Sigmoid colon (tissue), 6 donors: ENCODE measurements at regions not wholly inside any gene's neighbourhood (a gene's known extent, or its start where the extent isn't known, plus 50 kb on each side); places are given as distances from the start of the nearest gene placed in this dataset.

ENCODE experiments used
- DNase-seq: peaks from one replicate; pipeline ENCODE4 v3.0.0-alpha.2; 2019
- H3K27ac ChIP-seq, 4 donors: fragments of 200-600 bp; sonication (generic); one replicate each; pipeline ENCODE4 v1.5.1; 2016 to 2019; ENCODE audit warnings: mild to moderate bottlenecking in 1 of 4
- H3K27me3 ChIP-seq, 3 donors: fragments of 200-600 bp; sonication (generic); one replicate each; pipeline ENCODE4 v1.5.1; 2019; ENCODE audit warnings: mild to moderate bottlenecking in 1 of 3
- H3K36me3 ChIP-seq, 4 donors: fragments of 200-600 bp; sonication (generic); one replicate each; pipeline ENCODE4 v1.5.1; 2016 to 2019
- H3K4me1 ChIP-seq, 4 donors: fragments of 200-600 bp; sonication (generic); one replicate each; pipeline ENCODE4 v1.5.1; 2017 to 2019
- H3K4me3 ChIP-seq, 4 donors: fragments of 200-600 bp; sonication (generic); one replicate each; pipeline ENCODE4 v1.5.1; 2017 to 2019; ENCODE audit warnings: mild to moderate bottlenecking in 2 of 4, moderate library complexity in 1 of 4
- H3K9me3 ChIP-seq, 4 donors: fragments of 200-600 bp in 3 of 4; sonication (generic) in 3 of 4; one replicate each; pipeline versions ENCODE4 v1.5.1 to v1.6.1; 2013 to 2019
- CTCF ChIP-seq, 4 experiments: fragments of 450-650 bp in 3 of 4; fragments of 200-600 bp in 1 of 4; IDR thresholded peaks; one replicate each; pipeline ENCODE4 v1.5.1; 2016 to 2019; ENCODE audit warnings: antibody characterized with exemption in 4 of 4, mild to moderate bottlenecking in 3 of 4, moderate library complexity in 2 of 4
- EP300 ChIP-seq, 4 donors: sonication (generic); formaldehyde crosslinking; IDR thresholded peaks; one replicate each; pipeline ENCODE4 v1.6.1; 2017; ENCODE audit warnings: antibody characterized with exemption in 4 of 4
- POLR2A ChIP-seq, 2 donors: fragments of 450-650 bp; IDR thresholded peaks; one replicate each; pipeline ENCODE4 v1.6.1; 2016; ENCODE audit warnings: antibody characterized with exemption in 2 of 2, mild to moderate bottlenecking in 2 of 2, moderate library complexity in 2 of 2
- POLR2AphosphoS5 ChIP-seq, 4 donors: sonication (generic); formaldehyde crosslinking; IDR thresholded peaks; one replicate each; pipeline ENCODE4 v1.6.1; 2017; ENCODE audit warnings: antibody characterized with exemption in 4 of 4
- WGBS, 2 donors: extraction: QIAGEN DNeasy Blood & Tissue Kit; methylation state at CpG; one replicate each; pipeline ENCODE4 v1.1.7; 2013; 5-methylcytosine and 5-hydroxymethylcytosine counted together
- intact Hi-C: fragments of 100-400 bp; cut with DNase I; formaldehyde crosslinking; loops from one replicate; pipeline ENCODE4 v1.15.1; 2023
- donor health status: healthy with polysubstance abuse.
- donor health status: healthy.

- Histone ChIP-seq H3K27me3 (no peaks in the 10 kb centered on the region), H3K27ac (peak overlapping the region in 1 of 4 donors; percentile 14), H3K9me3 (no peaks in the 10 kb centered on the region), H3K4me1 (no peaks in the 10 kb centered on the region), H3K36me3 (no peaks in the 10 kb centered on the region), H3K4me3 (no peak overlapping the region)
- intact Hi-C loops: no loop called here
- DNase-seq: no peak
- 11 to 35% methylated on average over 3 of the region's 3 CpGs for WGBS, 2 donors
- TF ChIP-seq POLR2A (IDR thresholded peaks at IDR 0.05): no peak
- peak in 3 of 4 experiments; percentile 36 to 61 (median 50) for TF ChIP-seq CTCF (IDR thresholded peaks at IDR 0.05)
These were observed 265.5 kb upstream of the ADAMTSL1 start for GRCh38 chr9:18208166-18209059.

GRCh38 chr9:18215626-18216025 lies 258.3 kb upstream of the ADAMTSL1 start:
- 90 to 94% methylated on average over 3 of the region's 3 CpGs for WGBS, 2 donors
- no peak for DNase-seq
- Histone ChIP-seq H3K36me3 (no peaks in the 10 kb centered on the region), H3K4me3 (no peak overlapping the region), H3K27ac (no peak overlapping the region), H3K27me3 (no peaks in the 10 kb centered on the region), H3K9me3 (no peaks in the 10 kb centered on the region), H3K4me1 (no peaks in the 10 kb centered on the region)
- TF ChIP-seq EP300 (IDR thresholded peaks at IDR 0.05) (no peak), CTCF (IDR thresholded peaks at IDR 0.05) (no peak), POLR2A (IDR thresholded peaks at IDR 0.05) (no peak), POLR2AphosphoS5 (IDR thresholded peaks at IDR 0.05) (no peak)
- intact Hi-C loops: no loop called here

- DNase-seq: no peak
- TF ChIP-seq EP300 (IDR thresholded peaks at IDR 0.05): no peak
- no peak for TF ChIP-seq POLR2AphosphoS5 (IDR thresholded peaks at IDR 0.05)
- no peak for TF ChIP-seq POLR2A (IDR thresholded peaks at IDR 0.05)
- no peak for TF ChIP-seq CTCF (IDR thresholded peaks at IDR 0.05)
- H3K27me3 ChIP-seq: no peaks in the 10 kb centered on the region
- H3K27ac ChIP-seq: peak overlapping the region in 1 of 4 donors; percentile 28
- H3K4me3 ChIP-seq: no peak overlapping the region
- H3K36me3 ChIP-seq: no peaks in the 10 kb centered on the region
- intact Hi-C loops: no loop called here
- H3K4me1 ChIP-seq: no peaks in the 10 kb centered on the region
- no peaks in the 10 kb centered on the region for H3K9me3 ChIP-seq
- 86 to 91% methylated on average over 1 of the region's 1 CpG for WGBS, 2 donors
These were observed 257.6 kb upstream of the ADAMTSL1 start for GRCh38 chr9:18216376-18216775.

- Histone ChIP-seq H3K36me3 (no peaks in the 10 kb centered on the region), H3K4me1 (no peaks in the 10 kb centered on the region), H3K9me3 (no peaks in the 10 kb centered on the region), H3K27me3 (no peaks in the 10 kb centered on the region), H3K4me3 (no peak overlapping the region), H3K27ac (no peak overlapping the region)
- 93 to 94% methylated on average over 3 of the region's 3 CpGs for WGBS, 2 donors
- no peak for DNase-seq
- TF ChIP-seq POLR2A (IDR thresholded peaks at IDR 0.05) (no peak), POLR2AphosphoS5 (IDR thresholded peaks at IDR 0.05) (no peak), EP300 (IDR thresholded peaks at IDR 0.05) (no peak), CTCF (IDR thresholded peaks at IDR 0.05) (no peak)
- intact Hi-C loops: no loop called here
These were observed 245.9 kb upstream of the ADAMTSL1 start for GRCh38 chr9:18228101-18228500.
